OCI-LY1 (cell line): ENCODE measurements at regions not wholly inside any gene's neighbourhood (a gene's known extent, or its start where the extent isn't known, plus 50 kb on each side); places are given as distances from the start of the nearest gene placed in this dataset.
"Not testable (repeated sequence)": the region's sequence is repeated elsewhere in the genome, so short reads cannot be mapped to it uniquely, and the experiment has no call there.

Source experiments
- H2AFZ ChIP-seq: fragments of 200-600 bp; sonication (generic), shearing (Covaris generic); 2 replicates; pipeline ENCODE4 v1.6.0; 2014; ENCODE audit warnings: antibody characterized with exemption, mild to moderate bottlenecking, low read length
- H3F3A ChIP-seq: fragments of 200-600 bp; sonication (generic), shearing (Covaris generic); 2 replicates; pipeline ENCODE4 v1.6.0; 2014; ENCODE audit warnings: mild to moderate bottlenecking, antibody characterized with exemption, low read length, moderate library complexity; ENCODE audit not compliant: insufficient read depth
- H3K27ac ChIP-seq: fragments of 200-600 bp; sonication (generic); 2 replicates; pipeline ENCODE4 v1.5.1; 2014; ENCODE audit warnings: low read length, mixed run types, mild to moderate bottlenecking, low read depth; ENCODE audit not compliant: poor library complexity, severe bottlenecking
- H3K27me3 ChIP-seq: fragments of 200-600 bp; sonication (generic); 2 replicates; pipeline ENCODE4 v1.6.0; 2014; ENCODE audit warnings: antibody characterized with exemption, mild to moderate bottlenecking, low read length, moderate library complexity; ENCODE audit not compliant: insufficient read depth
- H3K36me3 ChIP-seq: fragments of 200-600 bp; sonication (generic); 2 replicates; pipeline ENCODE4 v1.6.1; 2014; ENCODE audit warnings: mild to moderate bottlenecking, antibody characterized with exemption, low read length, moderate library complexity, mixed read lengths; ENCODE audit not compliant: insufficient read depth
- H3K4me1 ChIP-seq: fragments of 200-600 bp; sonication (generic); 2 replicates; pipeline ENCODE4 v1.5.1; 2014; ENCODE audit warnings: mild to moderate bottlenecking, low read length, moderate library complexity; ENCODE audit not compliant: insufficient read depth, severe bottlenecking
- H3K4me2 ChIP-seq: fragments of 200-600 bp; sonication (generic), shearing (Covaris generic); 2 replicates; pipeline ENCODE4 v1.6.1; 2014; ENCODE audit warnings: low read length
- H3K4me3 ChIP-seq: fragments of 200-600 bp; sonication (generic); 2 replicates; pipeline ENCODE4 v1.5.1; 2014; ENCODE audit warnings: low read length, low read depth, mild to moderate bottlenecking, mixed read lengths; ENCODE audit not compliant: poor library complexity, severe bottlenecking
- H3K79me2 ChIP-seq: fragments of 200-600 bp; shearing (Covaris generic); 2 replicates; pipeline ENCODE4 v1.6.1; 2016; ENCODE audit warnings: mixed run types, low read length, mixed read lengths; ENCODE audit not compliant: insufficient read depth
- H3K9ac ChIP-seq: fragments of 200-600 bp; sonication (generic), shearing (Covaris generic); 2 replicates; pipeline ENCODE4 v1.6.1; 2014; ENCODE audit warnings: mild to moderate bottlenecking, low read length, mixed read lengths
- H3K9me2 ChIP-seq: fragments of 200-600 bp; sonication (generic), shearing (Covaris generic); 2 replicates; pipeline ENCODE4 v1.6.1; 2014; ENCODE audit warnings: low read depth, mild to moderate bottlenecking, low read length, mixed read lengths
- H3K9me3 ChIP-seq: fragments of 200-600 bp; shearing (Covaris generic); 2 replicates; pipeline ENCODE4 v1.6.1; 2014; ENCODE audit warnings: low read length, mixed read lengths
- H4K20me1 ChIP-seq: fragments of 200-600 bp; sonication (generic), shearing (Covaris generic); 2 replicates; pipeline ENCODE4 v1.6.0; 2016; ENCODE audit warnings: mild to moderate bottlenecking, low read length; ENCODE audit not compliant: insufficient read depth
- CTCF ChIP-seq: fragments of 200-600 bp; sonication (generic), shearing (Covaris generic); IDR thresholded peaks from 2 replicates; pipeline ENCODE4 v1.5.1; 2017; ENCODE audit warnings: mild to moderate bottlenecking, antibody characterized with exemption, low read length, moderate library complexity, mixed read lengths
- EZH2 ChIP-seq: fragments of 200-600 bp; sonication (generic), shearing (Covaris generic); IDR thresholded peaks from 2 replicates; pipeline ENCODE4 v1.8.0; 2017; ENCODE audit warnings: borderline replicate concordance, mixed run types, mild to moderate bottlenecking, antibody characterized with exemption, low read length, moderate library complexity, mixed read lengths

GRCh38 chr3:18086078-18086477, 339.1 kb downstream of the SATB1 start:
- no peak overlapping the region for H3K27ac ChIP-seq
- H3K36me3 ChIP-seq = no peaks in the 10 kb centered on the region
- H3K9ac ChIP-seq = no peak overlapping the region
- H4K20me1 ChIP-seq = no peaks in the 10 kb centered on the region
- no peak overlapping the region for H3K4me2 ChIP-seq
- H3K4me1 ChIP-seq = no peaks in the 10 kb centered on the region
- no peak overlapping the region for H2AFZ ChIP-seq
- no peak overlapping the region for H3K4me3 ChIP-seq
- no peak for TF ChIP-seq EZH2
- no peak for TF ChIP-seq CTCF
- H3K9me3 ChIP-seq = no peaks in the 10 kb centered on the region
- H3K79me2 ChIP-seq = no peaks in the 10 kb centered on the region
- H3F3A ChIP-seq = no peaks in the 10 kb centered on the region
- H3K27me3 ChIP-seq = no peaks in the 10 kb centered on the region
- H3K9me2 ChIP-seq = no peaks in the 10 kb centered on the region

DNA sequence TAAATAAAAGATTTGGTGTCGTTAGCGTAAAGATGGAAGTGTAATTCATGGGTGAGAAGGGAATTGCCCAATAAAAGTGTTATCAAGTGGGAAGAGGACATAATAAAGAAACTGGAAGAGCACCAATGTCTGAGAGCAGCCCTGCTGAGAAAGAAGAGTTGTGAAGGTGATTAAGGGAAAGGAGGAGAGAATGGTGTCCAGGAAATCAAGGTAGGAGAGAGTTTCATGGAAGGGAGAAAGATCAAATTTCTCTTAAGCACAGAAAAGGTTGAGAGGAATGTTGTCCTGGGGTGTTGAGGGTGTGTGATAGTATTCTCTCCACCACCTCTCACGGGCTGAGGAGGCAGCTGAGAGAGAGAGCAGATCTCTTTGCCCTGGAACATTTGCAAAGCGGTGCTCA, 339.7 kb downstream of the SATB1 start:
- Histone ChIP-seq H3K27ac (no peak overlapping the region), H4K20me1 (no peaks in the 10 kb centered on the region), H3F3A (no peaks in the 10 kb centered on the region), H3K9ac (no peak overlapping the region), H3K36me3 (no peaks in the 10 kb centered on the region), H3K4me3 (no peak overlapping the region), H3K79me2 (no peaks in the 10 kb centered on the region), H3K4me1 (no peaks in the 10 kb centered on the region), H2AFZ (no peak overlapping the region), H3K27me3 (no peaks in the 10 kb centered on the region), H3K9me3 (no peaks in the 10 kb centered on the region), H3K9me2 (no peaks in the 10 kb centered on the region), H3K4me2 (no peak overlapping the region)
- TF ChIP-seq CTCF (no peak), EZH2 (no peak)

DNA sequence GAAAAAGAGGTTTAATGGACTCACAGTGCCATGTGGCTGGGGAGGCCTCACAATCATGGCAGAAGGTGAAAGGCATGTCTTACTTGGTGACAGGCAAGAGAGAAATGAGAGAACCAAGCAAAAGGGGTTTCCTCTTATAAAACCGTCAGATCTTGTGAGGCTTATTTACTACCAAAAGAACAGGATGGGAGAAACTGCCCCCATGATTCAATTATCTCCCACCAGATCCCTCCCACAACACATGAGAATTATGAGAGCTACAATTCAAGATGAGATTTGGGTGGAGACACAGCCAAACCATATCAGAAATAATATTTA, 340.8 kb upstream of the TBC1D5 start:
- H3K27me3 ChIP-seq, H3K9me2 ChIP-seq, H3K9ac ChIP-seq, H3K4me2 ChIP-seq, H3K36me3 ChIP-seq, H3K4me3 ChIP-seq, H3F3A ChIP-seq, H3K27ac ChIP-seq, H3K4me1 ChIP-seq, H3K9me3 ChIP-seq, H2AFZ ChIP-seq, H3K79me2 ChIP-seq, H4K20me1 ChIP-seq: not testable (repeated sequence)

DNA sequence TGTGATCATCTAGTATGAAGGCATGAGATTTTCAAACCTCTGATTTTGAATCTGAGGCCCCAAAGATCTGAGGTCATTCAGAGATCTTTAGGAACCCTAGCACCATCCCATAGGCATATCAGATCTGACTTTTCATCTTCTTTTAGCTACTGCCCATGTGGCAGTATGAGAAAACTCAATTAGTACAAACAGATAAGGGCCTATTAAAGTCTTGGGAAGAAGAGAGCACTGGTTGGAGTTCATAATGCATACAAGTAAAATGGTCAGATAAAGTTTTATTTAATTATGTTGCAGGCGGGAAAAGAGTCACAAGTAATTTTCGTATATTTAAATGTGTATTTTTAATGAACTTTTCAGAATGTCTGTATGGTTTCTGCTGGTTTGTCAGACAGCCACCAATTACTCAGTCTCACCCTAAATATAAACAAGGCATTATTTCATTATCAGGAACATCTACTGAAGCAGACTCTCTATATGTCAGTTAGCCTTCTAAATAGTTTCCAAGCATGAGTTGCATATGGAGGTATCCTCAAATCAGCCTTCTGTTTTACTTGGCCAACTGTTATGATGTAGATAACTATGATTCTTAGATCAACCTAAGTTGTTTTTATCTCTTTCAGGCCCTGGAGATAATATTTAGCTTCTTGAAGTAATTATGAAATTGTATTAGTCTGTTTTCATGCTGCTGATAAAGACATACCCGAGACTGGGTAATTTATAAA, 340.3 kb upstream of the TBC1D5 start:
- no peaks in the 10 kb centered on the region for H3K27me3 ChIP-seq
- H3K27ac ChIP-seq = no peak overlapping the region
- no peaks in the 10 kb centered on the region for H3K36me3 ChIP-seq
- TF ChIP-seq CTCF (no peak), EZH2 (no peak)
- no peaks in the 10 kb centered on the region for H3K4me1 ChIP-seq
- no peaks in the 10 kb centered on the region for H3F3A ChIP-seq
- no peak overlapping the region for H3K4me2 ChIP-seq
- no peaks in the 10 kb centered on the region for H3K9me2 ChIP-seq
- H3K9me3 ChIP-seq = no peaks in the 10 kb centered on the region
- H3K4me3 ChIP-seq = no peak overlapping the region
- no peaks in the 10 kb centered on the region for H4K20me1 ChIP-seq
- no peak overlapping the region for H3K9ac ChIP-seq
- no peaks in the 10 kb centered on the region for H3K79me2 ChIP-seq
- H2AFZ ChIP-seq = no peak overlapping the region
